ENCODE measurements at regions not wholly inside any gene's neighbourhood (a gene's known extent, or its start where the extent isn't known, plus 50 kb on each side); places are given as distances from the start of the nearest gene placed in this dataset.

DNA sequence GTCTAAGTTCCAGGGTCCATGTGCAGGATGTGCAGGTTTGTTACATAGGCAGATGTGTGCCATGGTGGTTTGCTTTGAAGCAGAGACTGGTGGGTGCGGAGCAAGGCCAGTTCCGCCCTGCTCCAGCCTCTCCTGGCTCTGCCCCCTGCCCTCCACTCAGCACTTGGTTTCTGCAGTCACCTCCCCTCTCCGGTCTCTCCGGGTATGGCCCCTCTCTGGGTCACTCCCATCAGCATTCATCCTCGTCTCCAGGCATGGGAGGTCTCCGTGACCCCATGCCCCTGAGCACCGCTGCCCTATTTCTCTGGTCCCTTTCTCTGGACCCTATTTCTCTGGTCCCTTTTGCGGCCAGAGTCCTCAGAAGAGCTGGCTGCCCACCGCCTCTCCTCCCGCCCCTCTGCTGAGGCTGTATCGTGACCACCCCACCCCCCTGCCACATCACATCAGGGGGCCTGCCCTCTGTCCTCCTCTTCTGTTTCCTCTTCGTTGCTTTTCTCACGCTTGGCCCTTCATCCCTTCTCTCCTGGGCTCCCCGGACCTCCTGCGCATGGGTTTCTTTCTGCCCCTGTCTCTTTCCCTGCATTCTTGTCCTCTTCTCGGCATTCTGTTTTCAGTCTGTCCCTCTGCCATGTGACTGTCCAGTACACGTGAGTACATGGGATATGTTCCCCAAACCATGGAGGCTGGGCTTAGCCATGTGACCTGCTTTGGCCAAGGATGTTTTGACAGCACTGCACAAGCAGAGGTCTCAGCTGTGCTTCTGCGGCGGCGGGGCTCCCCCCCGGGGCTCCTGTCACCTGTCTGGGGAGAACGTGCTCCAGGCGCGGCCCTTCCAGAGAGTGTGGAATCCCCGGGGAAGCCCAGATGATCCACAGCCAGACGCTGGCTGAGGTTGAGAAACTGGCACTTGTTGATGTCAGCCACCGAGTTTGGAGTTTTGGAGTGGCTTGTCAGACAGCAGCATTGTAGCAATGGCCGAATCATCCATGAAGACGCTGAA is 54.4 kb upstream of the C1orf174 start:
- no peak for DNase-seq (ENCODE audit: low read depth)

DNA sequence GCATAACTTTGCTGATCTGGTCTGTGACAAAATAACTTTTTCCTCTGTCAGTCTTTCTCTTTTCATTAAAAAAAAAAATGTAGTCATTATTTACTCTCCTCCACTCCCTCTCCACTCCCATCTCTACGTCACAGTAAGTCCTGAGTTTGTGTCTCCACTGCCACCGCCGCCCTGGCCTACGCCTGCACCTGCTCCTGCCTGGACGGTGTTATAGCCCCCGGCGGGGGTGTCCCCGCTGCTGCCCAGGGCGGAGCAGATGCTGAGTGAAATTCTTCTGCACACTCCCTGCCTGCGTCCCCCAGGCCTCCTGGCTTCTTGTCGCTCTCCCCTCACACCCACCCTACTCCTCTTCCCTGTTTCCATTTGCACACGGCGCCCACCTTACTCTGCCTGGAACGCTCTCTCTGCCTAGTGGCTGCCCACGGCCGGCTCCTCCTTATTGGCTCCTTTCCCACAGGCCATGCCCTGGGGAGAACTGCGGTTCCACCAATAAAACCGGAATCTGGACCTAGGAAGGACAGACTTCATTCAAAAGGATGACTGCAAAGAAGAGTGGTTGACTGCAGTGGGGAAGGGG is 55.2 kb upstream of the C1orf174 start:
- DNase-seq (ENCODE audit: low read depth): no peak

GRCh38 chr1:3956527-3957170 is 56.6 kb upstream of the C1orf174 start:
- DNase-seq (ENCODE audit: low read depth): peak; percentile 53

GRCh38 chr1:3959361-3959760 is 59.3 kb upstream of the C1orf174 start:
- no peak for DNase-seq (ENCODE audit: low read depth)

- DNase-seq (ENCODE audit: low read depth): no peak
Observed at GRCh38 chr1:3963554-3963953, 63.5 kb upstream of the C1orf174 start.

DNA sequence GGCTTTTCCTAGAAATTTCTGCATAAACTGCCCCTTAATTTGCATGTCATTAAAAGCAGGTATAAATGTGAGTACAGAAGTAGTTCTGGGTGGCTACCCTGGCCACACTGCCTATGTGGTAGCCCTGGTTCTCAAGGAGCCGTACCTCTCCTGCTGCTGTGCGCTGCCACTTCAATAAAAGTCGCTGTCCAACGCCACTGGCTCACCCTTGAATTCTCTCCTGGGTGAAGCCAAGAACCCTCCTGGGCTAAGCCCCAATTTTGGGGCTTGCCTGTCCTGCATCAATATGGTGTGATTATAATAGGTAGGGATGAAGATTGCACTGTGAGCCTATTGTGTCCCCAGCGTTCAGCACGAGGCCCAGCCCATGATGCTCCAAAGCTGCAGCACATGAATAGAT is 65.6 kb upstream of the C1orf174 start:
- DNase-seq (ENCODE audit: low read depth): no peak

DNA sequence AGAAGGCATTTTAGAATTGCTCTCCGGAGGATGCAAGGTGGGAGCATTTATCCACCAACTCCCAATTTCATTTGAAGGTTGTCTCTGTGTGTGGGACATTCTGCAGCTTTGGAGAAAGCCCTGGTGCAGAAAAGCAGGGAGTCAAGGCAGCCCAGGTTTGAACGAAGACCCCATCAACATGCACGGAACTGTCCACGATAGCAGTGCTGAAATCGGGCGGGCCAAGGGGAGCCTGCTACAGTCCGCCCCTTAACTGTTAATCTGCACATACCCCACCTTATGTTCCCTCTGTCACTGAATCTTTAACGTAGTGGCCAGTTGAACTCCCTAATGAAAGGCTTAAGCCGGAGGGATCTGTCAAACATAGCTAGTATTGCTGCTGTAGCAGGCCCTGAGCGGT is 68.8 kb upstream of the C1orf174 start:
- DNase-seq (ENCODE audit: low read depth): no peak

DNA sequence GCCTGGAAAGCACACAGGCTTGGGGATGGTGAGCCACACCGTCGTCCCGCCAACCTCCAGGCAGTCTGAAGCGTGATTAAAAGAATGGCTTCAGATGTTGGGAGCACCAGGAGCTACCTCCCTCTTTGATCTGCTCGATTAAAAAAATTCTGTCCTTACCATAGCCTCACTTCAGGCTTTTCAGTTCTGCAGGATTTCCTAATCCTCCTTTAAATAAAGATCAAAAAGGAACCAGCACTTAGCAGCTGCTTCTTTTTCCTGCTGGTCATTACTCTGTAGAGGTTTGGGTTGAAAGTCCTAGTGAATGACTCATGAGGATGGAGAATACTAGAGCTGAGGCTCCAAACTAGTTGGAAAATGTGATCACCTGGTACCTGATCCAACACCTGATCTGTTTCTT is 71.9 kb upstream of the C1orf174 start:
- no peak for DNase-seq (ENCODE audit: low read depth)

- DNase-seq (ENCODE audit: low read depth): no peak
Observed at GRCh38 chr1:3975903-3976630, 76.0 kb upstream of the C1orf174 start.

GRCh38 chr1:3976821-3977220 is 76.7 kb upstream of the C1orf174 start:
- no peak for DNase-seq (ENCODE audit: low read depth)

DNA sequence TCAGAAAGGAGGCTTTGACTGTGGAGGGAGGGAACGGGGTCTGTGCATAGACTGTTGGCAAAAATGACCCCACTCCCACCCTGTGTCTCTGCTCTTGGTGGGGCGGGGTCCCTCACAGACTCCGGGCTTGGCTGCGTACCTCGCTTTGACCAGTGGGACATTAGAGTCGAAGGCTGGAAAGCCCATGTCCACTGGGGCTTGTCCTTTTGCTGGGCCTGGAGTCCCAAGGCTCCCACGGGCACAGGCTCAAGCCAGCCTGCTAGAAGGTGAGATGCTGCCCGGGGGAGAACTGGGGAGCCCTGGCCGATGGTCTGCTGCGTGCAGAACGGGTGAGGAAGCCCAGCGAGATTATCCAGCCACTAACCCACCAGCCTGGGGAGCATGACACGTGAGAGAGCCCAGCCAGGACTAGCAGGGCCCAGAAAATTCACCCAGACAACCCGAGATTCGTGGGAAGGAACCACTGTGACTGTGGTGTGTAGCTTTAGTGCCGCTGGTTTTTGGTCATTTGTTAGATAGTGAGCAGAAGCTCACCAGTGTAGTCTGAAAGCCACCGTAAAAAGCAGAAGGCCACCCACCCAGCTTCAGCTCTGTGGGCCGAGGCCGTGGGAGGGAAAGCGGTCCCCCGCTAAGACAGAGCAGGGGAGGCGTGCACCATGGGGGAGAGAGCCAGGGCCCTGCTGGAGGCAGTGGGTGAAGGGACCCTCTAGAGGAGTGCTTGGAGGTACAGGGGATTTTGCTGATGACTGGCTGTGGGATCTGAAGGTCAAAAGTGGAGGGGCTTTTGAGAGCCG is 78.3 kb upstream of the C1orf174 start:
- DNase-seq (ENCODE audit: low read depth): no peak

- DNase-seq (ENCODE audit: low read depth): no peak
Observed at GRCh38 chr1:3978990-3979325, 78.9 kb upstream of the C1orf174 start.

- DNase-seq (ENCODE audit: low read depth): no peak
Observed at GRCh38 chr1:3981261-3981660, 81.2 kb upstream of the C1orf174 start.

GRCh38 chr1:3981746-3982505 is 81.9 kb upstream of the C1orf174 start:
- DNase-seq (ENCODE audit: low read depth): no peak

GRCh38 chr1:3983181-3983580 is 83.1 kb upstream of the C1orf174 start:
- no peak for DNase-seq (ENCODE audit: low read depth)

GRCh38 chr1:3984586-3984985 is 84.5 kb upstream of the C1orf174 start:
- no peak for DNase-seq (ENCODE audit: low read depth)

GRCh38 chr1:3986686-3987218 is 86.7 kb upstream of the C1orf174 start:
- DNase-seq (ENCODE audit: low read depth): no peak

GRCh38 chr1:3987669-3988235 is 87.7 kb upstream of the C1orf174 start:
- no peak for DNase-seq (ENCODE audit: low read depth)

DNA sequence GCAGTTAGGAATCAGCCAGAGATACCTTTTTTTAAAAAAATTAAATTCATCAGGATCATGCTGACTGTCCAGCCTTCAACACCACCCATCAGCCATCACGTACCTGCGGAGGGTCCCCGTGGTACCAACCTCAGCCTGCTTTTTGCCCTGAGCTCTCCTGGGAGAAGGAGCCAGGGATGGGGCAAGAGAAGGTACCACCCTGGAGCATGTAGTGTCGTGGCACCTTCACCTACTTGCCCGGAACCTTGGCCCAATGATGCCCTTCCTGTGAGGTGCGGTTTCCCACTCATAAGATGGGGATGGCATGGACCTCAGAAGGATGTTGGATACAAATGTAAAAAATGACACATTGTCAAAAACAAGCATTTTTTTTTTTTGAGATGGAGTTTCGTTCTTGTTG is 88.4 kb upstream of the C1orf174 start:
- no peak for DNase-seq (ENCODE audit: low read depth)

DNA sequence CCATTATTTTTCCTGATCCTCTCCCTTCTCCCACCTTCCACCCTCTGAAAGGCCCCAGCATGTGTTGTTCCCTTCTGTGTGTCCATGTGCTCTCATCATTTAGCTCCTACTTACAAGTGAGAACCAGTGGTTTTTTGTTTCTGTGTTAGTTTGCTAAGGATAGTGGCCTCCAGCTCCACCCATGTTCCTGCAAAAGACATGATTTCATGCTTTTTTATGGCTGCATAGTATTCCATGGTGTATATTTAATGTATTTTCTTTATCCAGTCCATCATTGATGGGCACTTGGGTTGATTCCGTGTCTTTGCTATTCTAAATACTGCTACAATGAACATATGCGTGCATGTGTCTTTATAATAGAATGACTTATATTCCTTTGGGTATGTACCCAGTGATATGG is 89.4 kb upstream of the C1orf174 start:
- no peak for DNase-seq (ENCODE audit: low read depth)

Data from renal cortical epithelial cell (primary cell).